GM23338 (cell line): ENCODE measurements at regions not wholly inside any gene's neighbourhood (a gene's known extent, or its start where the extent isn't known, plus 50 kb on each side); places are given as distances from the start of the nearest gene placed in this dataset.

Source experiments
- ATAC-seq: fragments of 200-7000 bp; cut with Tn5 transposase; 3 replicates; pipeline ENCODE4 v1.9.1; 2020
- DNase-seq: peaks from one replicate; pipeline ENCODE4 v3.0.0-alpha.2; 2015; ENCODE audit warnings: low spot score
- H2AFZ ChIP-seq: fragments of 200-600 bp; sonication (generic); 2 replicates; pipeline ENCODE4 v1.8.0; 2016; ENCODE audit warnings: antibody characterized with exemption, mild to moderate bottlenecking, moderate library complexity
- H3F3A ChIP-seq: fragments of 200-600 bp; sonication (generic); replicated peaks from 2 replicates; pipeline ENCODE4 v1.8.0; 2017; ENCODE audit warnings: antibody characterized with exemption, mixed run types, low read depth
- H3K27ac ChIP-seq: fragments of 200-600 bp; sonication (generic); 2 replicates; pipeline ENCODE4 v1.6.1; 2016; ENCODE audit warnings: low read depth
- H3K27me3 ChIP-seq: fragments of 200-600 bp; sonication (generic); 2 replicates; pipeline ENCODE4 v1.8.0; 2016; ENCODE audit warnings: mild to moderate bottlenecking, mixed run types, moderate library complexity; ENCODE audit not compliant: insufficient read depth
- H3K36me3 ChIP-seq: fragments of 200-600 bp; sonication (generic); 2 replicates; pipeline ENCODE4 v1.8.0; 2016; ENCODE audit warnings: mild to moderate bottlenecking; ENCODE audit not compliant: insufficient read depth
- H3K4me1 ChIP-seq: fragments of 200-600 bp; sonication (generic); 2 replicates; pipeline ENCODE4 v1.8.0; 2016; ENCODE audit warnings: mild to moderate bottlenecking, moderate library complexity; ENCODE audit not compliant: insufficient read depth
- H3K4me2 ChIP-seq: fragments of 200-600 bp; sonication (generic); 2 replicates; pipeline ENCODE4 v1.7.1; 2017; ENCODE audit warnings: mixed run types
- H3K4me3 ChIP-seq: fragments of 200-600 bp; sonication (generic); 2 replicates; pipeline ENCODE4 v1.6.1; 2016; ENCODE audit warnings: mixed run types
- H3K79me2 ChIP-seq: fragments of 200-600 bp; sonication (generic); replicated peaks from 2 replicates; pipeline ENCODE4 v1.8.0; 2017; ENCODE audit warnings: mild to moderate bottlenecking; ENCODE audit not compliant: insufficient read depth
- H3K9me2 ChIP-seq: fragments of 200-600 bp; sonication (generic); 2 replicates; pipeline ENCODE4 v1.8.0; 2017; ENCODE audit not compliant: insufficient read depth
- H4K20me1 ChIP-seq: fragments of 200-600 bp; sonication (generic); replicated peaks from 2 replicates; pipeline ENCODE4 v1.8.0; 2017; ENCODE audit warnings: mild to moderate bottlenecking; ENCODE audit not compliant: insufficient read depth
- H3K27ac Mint-ChIP-seq: 2 replicates; pipeline ENCODE4 v1.8.0; 2020; ENCODE audit warnings: inconsistent platforms, mild to moderate bottlenecking, moderate library complexity, mixed read lengths
- H3K27me3 Mint-ChIP-seq: 3 replicates; pipeline ENCODE4 v1.8.0; 2022; ENCODE audit warnings: low read depth, mild to moderate bottlenecking, moderate library complexity, mixed read lengths, inconsistent platforms; ENCODE audit not compliant: insufficient read depth, poor library complexity
- H3K36me3 Mint-ChIP-seq: 3 replicates; pipeline ENCODE4 v1.8.0; 2021; ENCODE audit warnings: low read depth, mild to moderate bottlenecking, inconsistent platforms, moderate library complexity, mixed read lengths
- H3K4me1 Mint-ChIP-seq: 3 replicates; pipeline ENCODE4 v1.8.0; 2020; ENCODE audit warnings: mild to moderate bottlenecking, inconsistent platforms, mixed read lengths
- H3K4me3 Mint-ChIP-seq: 3 replicates; pipeline ENCODE4 v1.8.0; 2021; ENCODE audit warnings: moderate library complexity, mild to moderate bottlenecking, inconsistent platforms, mixed read lengths
- H3K9me3 Mint-ChIP-seq: 3 replicates; pipeline ENCODE4 v1.8.0; 2020; ENCODE audit warnings: moderate library complexity, mild to moderate bottlenecking, inconsistent platforms, mixed read lengths
- CREB1 ChIP-seq: fragments of 250-450 bp; sonication (Bioruptor Pico); IDR thresholded peaks from 2 replicates; pipeline ENCODE4 v1.5.0; 2020; ENCODE audit warnings: low read depth, mild to moderate bottlenecking, moderate library complexity
- EZH2 ChIP-seq: fragments of 200-600 bp; sonication (generic); IDR thresholded peaks from one replicate; pipeline ENCODE4 v1.8.0; 2017; ENCODE audit warnings: antibody characterized with exemption, mild to moderate bottlenecking, low read depth; ENCODE audit not compliant: unreplicated experiment
- EZH2phosphoT487 ChIP-seq: fragments of 200-600 bp; sonication (generic); IDR thresholded peaks from one replicate; pipeline ENCODE4 v1.8.1; 2018; ENCODE audit warnings: antibody characterized with exemption; ENCODE audit not compliant: unreplicated experiment
- JUNB ChIP-seq: IDR thresholded peaks from one replicate; pipeline ENCODE4 v1.6.1; 2016; ENCODE audit warnings: antibody characterized with exemption; ENCODE audit not compliant: unreplicated experiment
- STAT1 ChIP-seq: IDR thresholded peaks from one replicate; pipeline ENCODE4 v1.6.1; 2016; ENCODE audit warnings: antibody characterized with exemption; ENCODE audit not compliant: unreplicated experiment
- ZNF114 ChIP-seq: fragments of 250-450 bp; sonication (Bioruptor Pico); IDR thresholded peaks from 2 replicates; pipeline ENCODE4 v1.5.0; 2020; ENCODE audit warnings: mild to moderate bottlenecking, moderate library complexity
- TF ChIP-seq, protein P1 (sequence below): fragments of 250-450 bp; sonication (Bioruptor Pico); IDR thresholded peaks from 2 replicates; pipeline ENCODE4 v1.5.0; 2020; ENCODE audit warnings: mild to moderate bottlenecking, moderate library complexity

DNA sequence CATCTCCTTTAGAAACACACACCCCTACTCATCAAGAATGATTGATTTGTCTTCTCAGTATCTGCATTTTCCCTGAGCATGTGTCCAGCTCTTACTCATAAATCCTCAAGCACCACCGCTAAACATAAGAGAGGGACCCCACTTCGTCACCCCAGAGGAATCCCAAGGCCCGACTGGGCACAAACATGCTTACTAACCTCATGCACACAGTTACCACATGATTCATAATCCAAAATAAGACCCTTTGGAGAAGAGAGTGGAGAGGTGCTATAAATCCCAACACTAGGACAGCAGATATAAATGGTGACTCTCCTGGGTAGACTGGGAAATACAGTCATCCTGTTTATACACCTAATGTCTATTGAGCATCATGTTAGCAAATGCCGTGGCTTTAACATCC is 843.2 kb upstream of the ID2 start (continued):
- TF ChIP-seq, protein P1, sequence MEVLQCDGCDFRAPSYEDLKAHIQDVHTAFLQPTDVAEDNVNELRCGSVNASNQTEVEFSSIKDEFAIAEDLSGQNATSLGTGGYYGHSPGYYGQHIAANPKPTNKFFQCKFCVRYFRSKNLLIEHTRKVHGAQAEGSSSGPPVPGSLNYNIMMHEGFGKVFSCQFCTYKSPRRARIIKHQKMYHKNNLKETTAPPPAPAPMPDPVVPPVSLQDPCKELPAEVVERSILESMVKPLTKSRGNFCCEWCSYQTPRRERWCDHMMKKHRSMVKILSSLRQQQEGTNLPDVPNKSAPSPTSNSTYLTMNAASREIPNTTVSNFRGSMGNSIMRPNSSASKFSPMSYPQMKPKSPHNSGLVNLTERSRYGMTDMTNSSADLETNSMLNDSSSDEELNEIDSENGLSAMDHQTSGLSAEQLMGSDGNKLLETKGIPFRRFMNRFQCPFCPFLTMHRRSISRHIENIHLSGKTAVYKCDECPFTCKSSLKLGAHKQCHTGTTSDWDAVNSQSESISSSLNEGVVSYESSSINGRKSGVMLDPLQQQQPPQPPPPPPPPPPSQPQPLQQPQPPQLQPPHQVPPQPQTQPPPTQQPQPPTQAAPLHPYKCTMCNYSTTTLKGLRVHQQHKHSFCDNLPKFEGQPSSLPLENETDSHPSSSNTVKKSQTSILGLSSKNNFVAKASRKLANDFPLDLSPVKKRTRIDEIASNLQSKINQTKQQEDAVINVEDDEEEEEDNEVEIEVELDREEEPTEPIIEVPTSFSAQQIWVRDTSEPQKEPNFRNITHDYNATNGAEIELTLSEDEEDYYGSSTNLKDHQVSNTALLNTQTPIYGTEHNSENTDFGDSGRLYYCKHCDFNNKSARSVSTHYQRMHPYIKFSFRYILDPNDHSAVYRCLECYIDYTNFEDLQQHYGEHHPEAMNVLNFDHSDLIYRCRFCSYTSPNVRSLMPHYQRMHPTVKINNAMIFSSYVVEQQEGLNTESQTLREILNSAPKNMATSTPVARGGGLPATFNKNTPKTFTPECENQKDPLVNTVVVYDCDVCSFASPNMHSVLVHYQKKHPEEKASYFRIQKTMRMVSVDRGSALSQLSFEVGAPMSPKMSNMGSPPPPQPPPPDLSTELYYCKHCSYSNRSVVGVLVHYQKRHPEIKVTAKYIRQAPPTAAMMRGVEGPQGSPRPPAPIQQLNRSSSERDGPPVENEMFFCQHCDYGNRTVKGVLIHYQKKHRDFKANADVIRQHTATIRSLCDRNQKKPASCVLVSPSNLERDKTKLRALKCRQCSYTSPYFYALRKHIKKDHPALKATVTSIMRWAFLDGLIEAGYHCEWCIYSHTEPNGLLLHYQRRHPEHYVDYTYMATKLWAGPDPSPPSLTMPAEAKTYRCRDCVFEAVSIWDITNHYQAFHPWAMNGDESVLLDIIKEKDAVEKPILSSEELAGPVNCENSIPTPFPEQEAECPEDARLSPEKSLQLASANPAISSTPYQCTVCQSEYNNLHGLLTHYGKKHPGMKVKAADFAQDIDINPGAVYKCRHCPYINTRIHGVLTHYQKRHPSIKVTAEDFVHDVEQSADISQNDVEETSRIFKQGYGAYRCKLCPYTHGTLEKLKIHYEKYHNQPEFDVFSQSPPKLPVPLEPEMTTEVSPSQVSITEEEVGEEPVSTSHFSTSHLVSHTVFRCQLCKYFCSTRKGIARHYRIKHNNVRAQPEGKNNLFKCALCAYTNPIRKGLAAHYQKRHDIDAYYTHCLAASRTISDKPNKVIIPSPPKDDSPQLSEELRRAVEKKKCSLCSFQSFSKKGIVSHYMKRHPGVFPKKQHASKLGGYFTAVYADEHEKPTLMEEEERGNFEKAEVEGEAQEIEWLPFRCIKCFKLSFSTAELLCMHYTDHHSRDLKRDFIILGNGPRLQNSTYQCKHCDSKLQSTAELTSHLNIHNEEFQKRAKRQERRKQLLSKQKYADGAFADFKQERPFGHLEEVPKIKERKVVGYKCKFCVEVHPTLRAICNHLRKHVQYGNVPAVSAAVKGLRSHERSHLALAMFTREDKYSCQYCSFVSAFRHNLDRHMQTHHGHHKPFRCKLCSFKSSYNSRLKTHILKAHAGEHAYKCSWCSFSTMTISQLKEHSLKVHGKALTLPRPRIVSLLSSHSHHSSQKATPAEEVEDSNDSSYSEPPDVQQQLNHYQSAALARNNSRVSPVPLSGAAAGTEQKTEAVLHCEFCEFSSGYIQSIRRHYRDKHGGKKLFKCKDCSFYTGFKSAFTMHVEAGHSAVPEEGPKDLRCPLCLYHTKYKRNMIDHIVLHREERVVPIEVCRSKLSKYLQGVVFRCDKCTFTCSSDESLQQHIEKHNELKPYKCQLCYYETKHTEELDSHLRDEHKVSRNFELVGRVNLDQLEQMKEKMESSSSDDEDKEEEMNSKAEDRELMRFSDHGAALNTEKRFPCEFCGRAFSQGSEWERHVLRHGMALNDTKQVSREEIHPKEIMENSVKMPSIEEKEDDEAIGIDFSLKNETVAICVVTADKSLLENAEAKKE (CRISPR knock-in tag): no peak
- TF ChIP-seq CREB1 (CRISPR knock-in tag) (no peak), ZNF114 (CRISPR knock-in tag) (no peak), EZH2phosphoT487 (no peak), STAT1 (no peak), EZH2 (no peak)

DNA sequence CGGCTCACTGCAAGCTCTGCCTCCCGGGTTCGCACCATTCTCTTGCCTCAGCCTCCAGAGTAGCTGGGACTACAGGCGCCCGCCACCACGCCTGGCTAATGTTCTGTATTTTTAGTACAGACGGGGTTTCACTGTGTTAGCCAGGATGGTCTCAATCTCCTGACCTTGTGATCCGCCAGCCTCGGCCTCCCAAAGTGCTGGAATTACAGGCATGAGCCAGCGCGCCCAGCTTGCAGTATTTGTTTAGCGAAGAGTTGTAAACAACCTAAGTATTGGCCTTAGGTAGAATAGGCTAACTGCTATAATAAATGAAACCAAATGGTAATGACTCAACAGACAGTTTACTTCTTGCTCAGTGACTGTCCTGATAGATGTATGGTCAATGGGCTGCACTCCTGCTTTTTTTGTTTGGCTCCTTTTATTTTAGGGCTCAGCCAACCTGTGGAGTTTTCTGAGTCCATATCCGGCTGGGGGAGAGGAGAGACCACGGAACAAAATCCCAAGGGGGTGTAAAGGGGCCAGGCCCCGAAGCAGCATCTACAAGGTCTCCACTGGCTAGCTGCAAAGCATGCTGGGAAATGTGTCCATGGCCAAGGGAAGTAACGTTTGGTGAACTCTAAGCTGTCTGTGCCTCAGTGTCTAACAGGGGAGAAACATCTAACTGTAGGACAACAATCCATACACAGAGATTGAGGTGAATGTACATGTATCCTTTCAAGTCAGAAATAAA is 841.0 kb upstream of the ID2 start:
- no peak for ATAC-seq
- no peaks in the 10 kb centered on the region for H4K20me1 ChIP-seq
- H3F3A ChIP-seq: no peaks in the 10 kb centered on the region
- peaks cover 7% of the 10 kb centered on the region for H3K36me3 ChIP-seq
- H3K27me3 Mint-ChIP-seq: peaks cover 3% of the 10 kb centered on the region
- H3K9me2 ChIP-seq: peaks cover 28% of the 10 kb centered on the region
- H3K4me1 Mint-ChIP-seq: peaks cover under 1% of the 10 kb centered on the region; the same call in 1 of the 3 replicates
- no peak overlapping the region for H3K4me3 Mint-ChIP-seq
- H2AFZ ChIP-seq: no peak overlapping the region
- H3K27ac ChIP-seq: no peak overlapping the region
- H3K36me3 Mint-ChIP-seq: peaks cover 31% of the 10 kb centered on the region
- no peak overlapping the region for H3K4me2 ChIP-seq
- H3K79me2 ChIP-seq: no peaks in the 10 kb centered on the region
- no peak for TF ChIP-seq JUNB
- TF ChIP-seq ZNF114 (CRISPR knock-in tag): no peak
- TF ChIP-seq CREB1 (CRISPR knock-in tag): no peak
- TF ChIP-seq, protein P1 (CRISPR knock-in tag): no peak
- no peak for TF ChIP-seq STAT1
- H3K4me1 ChIP-seq: no peaks in the 10 kb centered on the region
- H3K27ac Mint-ChIP-seq: no peak overlapping the region
- no peaks in the 10 kb centered on the region for H3K27me3 ChIP-seq
- H3K9me3 Mint-ChIP-seq: peaks cover 24% of the 10 kb centered on the region
- no peak for DNase-seq
- H3K4me3 ChIP-seq: no peak overlapping the region
